ENCODE measurements at regions not wholly inside any gene's neighbourhood (a gene's known extent, or its start where the extent isn't known, plus 50 kb on each side); places are given as distances from the start of the nearest gene placed in this dataset.

GRCh38 chr5:12177225-12177624 lies 273.0 kb upstream of the CTNND2 start:
- no peak for TF ChIP-seq POLR2A (IDR thresholded peaks at IDR 0.05)
- TF ChIP-seq CTCF (IDR thresholded peaks at IDR 0.05): no peak
